Neuronal stem cell (in vitro differentiated cells): ENCODE measurements at regions not wholly inside any gene's neighbourhood (a gene's known extent, or its start where the extent isn't known, plus 50 kb on each side); places are given as distances from the start of the nearest gene placed in this dataset.

Source experiments
- DNase-seq: peaks from one replicate; pipeline ENCODE4 v3.0.0-alpha.2; 2013; ENCODE audit warnings: low spot score
- H2AFZ ChIP-seq: one replicate; pipeline ENCODE4 v1.6.1; 2013; ENCODE audit warnings: mild to moderate bottlenecking, low read length, inconsistent platforms
- H2AK5ac ChIP-seq: 2 replicates; pipeline ENCODE4 v1.6.1; 2013; ENCODE audit warnings: low read depth, mild to moderate bottlenecking, inconsistent platforms, low read length, moderate library complexity, mixed read lengths
- H2BK120ac ChIP-seq: 2 replicates; pipeline ENCODE4 v1.6.1; 2013; ENCODE audit warnings: low read depth, mild to moderate bottlenecking, inconsistent platforms, low read length, moderate library complexity, mixed read lengths
- H2BK12ac ChIP-seq: one replicate; pipeline ENCODE4 v1.6.1; 2013; ENCODE audit warnings: low read length, inconsistent platforms
- H2BK15ac ChIP-seq: 2 replicates; pipeline ENCODE4 v1.6.1; 2013; ENCODE audit warnings: mild to moderate bottlenecking, low read length, inconsistent platforms, mixed read lengths
- H2BK5ac ChIP-seq: one replicate; pipeline ENCODE4 v1.6.1; 2013; ENCODE audit warnings: inconsistent platforms, mild to moderate bottlenecking, low read length, moderate library complexity
- H3K14ac ChIP-seq: one replicate; pipeline ENCODE4 v1.6.1; 2013; ENCODE audit warnings: low read length, inconsistent platforms
- H3K18ac ChIP-seq: 2 replicates; pipeline ENCODE4 v1.6.1; 2013; ENCODE audit warnings: low read length, inconsistent platforms
- H3K23ac ChIP-seq: 2 replicates; pipeline ENCODE4 v1.6.1; 2013; ENCODE audit warnings: low read depth, mild to moderate bottlenecking, mixed read lengths, low read length, inconsistent platforms; ENCODE audit not compliant: poor library complexity
- H3K27ac ChIP-seq: replicated peaks from 3 replicates; pipeline ENCODE4 v1.5.1; 2013; ENCODE audit warnings: low read length, inconsistent platforms
- H3K27me3 ChIP-seq, 3 experiments: 2 replicates each; pipeline ENCODE4 v1.6.1; 2013; ENCODE audit warnings: low read length in 3 of 3, mild to moderate bottlenecking in 2 of 3, inconsistent platforms in 1 of 3, low read depth in 1 of 3, mixed read lengths in 1 of 3, moderate library complexity in 1 of 3; ENCODE audit not compliant: control insufficient read depth in 3 of 3, insufficient read depth in 3 of 3
- H3K36me3 ChIP-seq, 2 donors: replicated peaks in 1 of 2; 2 replicates each; pipeline ENCODE4 v1.6.1; 2013; ENCODE audit warnings: low read length in 2 of 2; ENCODE audit not compliant: control insufficient read depth in 2 of 2, insufficient read depth in 2 of 2
- H3K4ac ChIP-seq: 2 replicates; pipeline ENCODE4 v1.6.1; 2013; ENCODE audit warnings: inconsistent platforms, mild to moderate bottlenecking, low read length, moderate library complexity
- H3K4me1 ChIP-seq, 2 donors: 1 replicate in 1 of 2; 2 replicates in 1 of 2; pipeline ENCODE4 v1.6.1; 2013; ENCODE audit warnings: low read length in 2 of 2, low read depth in 1 of 2; ENCODE audit not compliant: control insufficient read depth in 2 of 2, insufficient read depth in 1 of 2
- H3K4me2 ChIP-seq: one replicate; pipeline ENCODE4 v1.6.1; 2013; ENCODE audit warnings: mild to moderate bottlenecking, low read length, inconsistent platforms; ENCODE audit not compliant: insufficient read depth, poor library complexity, severe bottlenecking
- H3K4me3 ChIP-seq, 2 donors: 2 replicates each; pipeline ENCODE4 v1.5.1; 2013; ENCODE audit warnings: low read length in 2 of 2, mild to moderate bottlenecking in 2 of 2, inconsistent platforms in 1 of 2, moderate library complexity in 1 of 2
- H3K79me1 ChIP-seq: one replicate; pipeline ENCODE4 v1.6.1; 2013; ENCODE audit warnings: low read depth, mild to moderate bottlenecking, inconsistent platforms, low read length, moderate library complexity
- H3K9ac ChIP-seq: one replicate; pipeline ENCODE4 v1.6.1; 2013; ENCODE audit warnings: mild to moderate bottlenecking, low read depth, low read length, inconsistent platforms; ENCODE audit not compliant: poor library complexity
- H3K9me3 ChIP-seq, 2 donors: replicated peaks in 1 of 2; 2 replicates each; pipeline versions ENCODE3 to v1.6.1; 2013; ENCODE audit warnings: low read length in 2 of 2, mild to moderate bottlenecking in 2 of 2, inconsistent platforms in 1 of 2, low read depth in 1 of 2, mixed read lengths in 1 of 2, moderate library complexity in 1 of 2; ENCODE audit not compliant: control insufficient read depth in 2 of 2, insufficient read depth in 1 of 2
- H4K8ac ChIP-seq: one replicate; pipeline ENCODE4 v1.6.1; 2013; ENCODE audit warnings: low read depth, mild to moderate bottlenecking, inconsistent platforms, low read length, moderate library complexity
- H4K91ac ChIP-seq: one replicate; pipeline ENCODE4 v1.6.1; 2013; ENCODE audit warnings: low read length, low read depth, mild to moderate bottlenecking, inconsistent platforms; ENCODE audit not compliant: poor library complexity
- WGBS, 2 donors: extraction: QIAGEN DNeasy Blood & Tissue Kit; methylation state at CpG; one replicate each; pipeline ENCODE4 v1.1.7; 2013; ENCODE audit warnings: missing lambda C conversion rate in 2 of 2, mixed read lengths in 1 of 2; ENCODE audit not compliant: insufficient read length in 2 of 2, insufficient replicate concordance in 1 of 2; ENCODE audit errors: extremely low coverage in 2 of 2; 5-methylcytosine and 5-hydroxymethylcytosine counted together

- Histone ChIP-seq H2BK12ac (no peak overlapping the region), H3K36me3 (no peaks in the 10 kb centered on the region), H4K8ac (no peak overlapping the region), H3K9ac (no peak overlapping the region), H2BK5ac (no peak overlapping the region), H3K4me3 (no peak overlapping the region), H3K27me3 (peaks cover 0 to 2% (median 0%) of the 10 kb centered on the region in 3 experiments), H3K4ac (no peak overlapping the region), H2BK120ac (no peak overlapping the region), H3K79me1 (no peaks in the 10 kb centered on the region), H3K23ac (no peak overlapping the region), H3K9me3 (peaks cover 0 to 5% of the 10 kb centered on the region in 2 donors), H2AFZ (no peak overlapping the region), H2BK15ac (no peak overlapping the region), H4K91ac (no peak overlapping the region), H3K4me2 (no peak overlapping the region), H3K14ac (no peak overlapping the region), H2AK5ac (no peak overlapping the region), H3K27ac (no peak overlapping the region), H3K4me1 (peaks cover 0 to 35% of the 10 kb centered on the region in 2 donors), H3K18ac (peak overlapping the region; percentile 15)
- WGBS, 2 donors, result no CpG with 5 or more reads among the region's 14 CpGs
- DNase-seq, result peak; percentile 46
Observed at GRCh38 chr16:49019081-49019633, 262.5 kb downstream of the CBLN1 start.

- Histone ChIP-seq H2AK5ac (no peak overlapping the region), H2BK15ac (no peak overlapping the region), H2BK120ac (no peak overlapping the region), H3K36me3 (no peaks in the 10 kb centered on the region), H3K27me3 (peaks cover 0 to 2% (median 0%) of the 10 kb centered on the region in 3 experiments), H3K9ac (peak overlapping the region; percentile 4), H3K4me1 (peaks cover 0 to 35% of the 10 kb centered on the region in 2 donors), H2AFZ (no peak overlapping the region), H3K4me3 (no peak overlapping the region), H3K27ac (no peak overlapping the region), H2BK12ac (no peak overlapping the region), H4K8ac (no peak overlapping the region), H4K91ac (no peak overlapping the region), H3K9me3 (peaks cover 0 to 5% of the 10 kb centered on the region in 2 donors), H3K18ac (peak overlapping the region; percentile 23), H3K4me2 (no peak overlapping the region), H2BK5ac (no peak overlapping the region), H3K23ac (no peak overlapping the region), H3K79me1 (no peaks in the 10 kb centered on the region), H3K4ac (no peak overlapping the region), H3K14ac (no peak overlapping the region)
- no CpG with 5 or more reads among the region's 3 CpGs for WGBS, 2 donors
- DNase-seq, result no peak
Observed at GRCh38 chr16:49018259-49018931, 263.2 kb downstream of the CBLN1 start.

- no peak overlapping the region for H4K91ac ChIP-seq
- no peak overlapping the region for H3K9ac ChIP-seq
- no peak overlapping the region for H2BK15ac ChIP-seq
- H3K27ac ChIP-seq, result no peak overlapping the region
- H3K4ac ChIP-seq, result no peak overlapping the region
- no peaks in the 10 kb centered on the region for H3K36me3 ChIP-seq
- H3K27me3 ChIP-seq, result peaks cover 0 to 2% (median 0%) of the 10 kb centered on the region in 3 experiments
- no peak overlapping the region for H2AK5ac ChIP-seq
- H2AFZ ChIP-seq, result no peak overlapping the region
- DNase-seq, result no peak
- no peak overlapping the region for H4K8ac ChIP-seq
- H2BK120ac ChIP-seq, result no peak overlapping the region
- no peak overlapping the region for H3K23ac ChIP-seq
- no peaks in the 10 kb centered on the region for H3K79me1 ChIP-seq
- no peak overlapping the region for H2BK5ac ChIP-seq
- H3K4me2 ChIP-seq, result no peak overlapping the region
- WGBS, 2 donors, result no CpG with 5 or more reads among the region's 2 CpGs
- peaks cover 0 to 5% of the 10 kb centered on the region in 2 donors for H3K9me3 ChIP-seq
- no peak overlapping the region for H3K18ac ChIP-seq
- H3K4me3 ChIP-seq, result no peak overlapping the region
- peaks cover 0 to 31% of the 10 kb centered on the region in 2 donors for H3K4me1 ChIP-seq
- no peak overlapping the region for H2BK12ac ChIP-seq
- H3K14ac ChIP-seq, result no peak overlapping the region
Observed at GRCh38 chr16:49017501-49017900, 264.1 kb downstream of the CBLN1 start.

DNA sequence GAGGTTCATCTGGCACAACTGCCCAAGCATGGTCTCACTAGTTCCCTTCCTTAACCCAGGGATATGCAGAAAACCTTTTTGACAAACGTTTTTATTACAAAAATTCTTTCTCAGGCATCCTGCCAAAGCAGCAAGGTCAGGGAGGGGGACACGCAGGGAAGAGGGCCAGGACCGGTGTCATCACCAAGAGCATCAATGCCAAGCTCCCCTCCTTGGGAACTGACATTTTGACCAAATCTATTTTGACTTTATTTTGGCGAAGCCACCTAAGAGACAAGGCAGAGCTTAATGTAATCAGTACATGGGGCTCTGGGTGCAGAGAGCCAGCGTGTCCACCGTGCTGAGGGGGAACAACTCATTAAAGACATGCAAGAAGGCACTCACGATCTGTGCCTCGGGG, 265.2 kb downstream of the CBLN1 start:
- no peak overlapping the region for H2BK12ac ChIP-seq
- peaks cover 0 to 2% (median 0%) of the 10 kb centered on the region in 3 experiments for H3K27me3 ChIP-seq
- H2AK5ac ChIP-seq, result no peak overlapping the region
- no peak overlapping the region for H2BK120ac ChIP-seq
- no peak overlapping the region for H3K27ac ChIP-seq
- H3K4ac ChIP-seq, result no peak overlapping the region
- peak overlapping the region; percentile 19 for H4K91ac ChIP-seq
- no peak overlapping the region for H2BK5ac ChIP-seq
- WGBS, 2 donors, result no CpG with 5 or more reads among the region's 8 CpGs
- no peak overlapping the region for H3K23ac ChIP-seq
- no peak overlapping the region for H4K8ac ChIP-seq
- H3K79me1 ChIP-seq, result no peaks in the 10 kb centered on the region
- H3K4me2 ChIP-seq, result no peak overlapping the region
- no peak overlapping the region for H3K4me3 ChIP-seq
- H2AFZ ChIP-seq, result no peak overlapping the region
- H3K14ac ChIP-seq, result no peak overlapping the region
- H3K18ac ChIP-seq, result no peak overlapping the region
- no peak for DNase-seq
- H3K9me3 ChIP-seq, result peaks cover 0 to 5% of the 10 kb centered on the region in 2 donors
- no peaks in the 10 kb centered on the region for H3K36me3 ChIP-seq
- H3K9ac ChIP-seq, result no peak overlapping the region
- H3K4me1 ChIP-seq, result peaks cover 0 to 32% of the 10 kb centered on the region in 2 donors
- no peak overlapping the region for H2BK15ac ChIP-seq
